Activated CD8-positive, alpha-beta memory T cell treated with anti-CD3 and anti-CD28 coated beads for 1 hour (primary cell): ENCODE measurements at regions not wholly inside any gene's neighbourhood (a gene's known extent, or its start where the extent isn't known, plus 50 kb on each side); places are given as distances from the start of the nearest gene placed in this dataset.

Experiments
- DNase-seq, 2 donors: peaks; one replicate each; pipeline ENCODE4 v3.0.0-alpha.2; 2020; ENCODE audit warnings: low read depth in 1 of 2; ENCODE audit errors: extremely low read depth in 1 of 2

DNA sequence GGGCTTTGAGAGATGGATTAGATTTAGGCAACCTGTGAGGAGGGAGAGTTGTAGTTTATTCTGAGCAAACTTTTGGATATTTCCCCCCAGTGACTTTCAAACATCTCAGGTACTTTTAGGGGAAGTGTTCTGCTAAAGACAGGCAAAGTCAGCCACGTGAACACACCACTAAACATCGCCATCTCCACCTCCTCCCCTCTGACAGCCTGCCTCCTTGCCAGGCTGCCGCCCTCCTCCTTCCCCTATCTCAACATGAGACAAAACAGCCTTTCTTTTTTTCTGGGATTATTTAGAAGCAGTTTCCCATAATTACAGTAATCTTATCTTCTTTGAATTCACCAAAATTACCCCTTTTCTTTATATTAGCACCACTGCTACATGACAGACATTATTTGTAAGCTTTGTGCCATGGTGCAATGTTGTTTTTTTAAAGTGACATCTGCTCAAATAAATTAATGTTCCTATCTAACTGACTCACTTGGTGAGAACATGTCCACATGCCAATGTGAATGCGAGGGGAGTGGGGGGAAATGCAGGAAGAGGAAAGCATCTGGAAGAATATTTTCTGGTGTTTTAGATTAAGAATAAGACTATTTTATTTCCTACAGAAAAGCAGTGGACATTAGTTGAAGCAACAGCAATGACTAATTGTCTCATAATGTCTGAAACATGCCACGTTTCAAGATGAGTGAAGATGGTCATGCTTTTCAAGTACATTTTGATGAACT lies 147.8 kb upstream of the ATP1B1 start:
- DNase-seq: no peak

DNA sequence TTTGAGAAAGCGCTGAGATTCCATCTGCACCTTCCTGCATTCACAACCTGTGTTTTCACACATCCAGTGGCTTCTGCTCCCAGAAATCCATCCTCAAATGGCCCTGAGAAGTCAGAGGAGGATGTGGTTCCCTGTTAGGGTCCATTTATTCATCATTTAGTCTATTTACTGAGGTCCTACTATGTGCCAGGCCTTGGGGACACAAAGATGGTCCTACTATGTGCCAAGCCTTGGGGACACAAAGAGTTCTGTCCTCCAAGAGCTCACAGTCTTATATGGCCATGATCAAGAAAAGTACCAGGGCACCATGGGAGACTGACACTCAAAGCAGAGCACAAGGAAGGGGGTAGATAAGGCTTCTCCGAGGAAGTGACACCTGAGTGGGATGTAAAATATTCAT lies 147.1 kb upstream of the ATP1B1 start:
- no peak for DNase-seq

DNA sequence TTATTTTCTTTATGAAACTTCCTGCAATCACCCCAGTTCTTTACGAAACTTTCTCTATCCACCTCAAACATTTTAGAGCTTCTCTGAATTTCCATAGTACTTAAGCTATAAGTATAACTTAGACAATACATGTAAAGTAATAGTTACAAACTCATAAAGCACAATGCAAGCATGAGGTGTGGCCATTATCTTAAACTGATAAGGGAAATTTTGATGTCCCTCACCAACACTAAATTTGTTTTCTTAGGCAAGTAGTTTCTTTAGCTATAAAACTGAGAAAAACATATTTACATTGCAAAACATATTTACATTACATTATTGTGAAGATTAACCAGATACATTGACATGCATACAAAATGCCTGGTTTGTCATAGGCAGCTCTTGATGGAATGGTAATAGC lies 146.4 kb upstream of the ATP1B1 start:
- no peak for DNase-seq

DNA sequence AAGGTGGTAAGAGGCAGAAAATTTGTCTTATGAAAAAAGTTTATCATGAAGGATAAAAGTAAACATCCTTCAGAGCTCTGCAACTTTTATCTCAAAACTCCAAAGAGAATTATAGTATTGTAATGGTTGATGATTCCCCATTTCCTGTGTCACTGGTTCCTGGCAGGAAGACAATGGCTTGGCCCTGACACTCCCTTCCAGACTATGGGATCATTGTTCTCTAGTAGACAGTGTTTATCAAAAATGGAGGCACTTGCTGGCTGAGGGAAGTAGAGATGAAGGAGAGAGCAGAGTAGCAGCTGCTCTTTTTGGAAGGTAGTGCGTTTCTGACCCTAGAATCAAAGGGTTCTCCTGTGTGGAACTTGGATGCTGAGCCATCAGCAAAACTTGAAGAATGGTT lies 145.9 kb upstream of the ATP1B1 start:
- DNase-seq: no peak

DNA sequence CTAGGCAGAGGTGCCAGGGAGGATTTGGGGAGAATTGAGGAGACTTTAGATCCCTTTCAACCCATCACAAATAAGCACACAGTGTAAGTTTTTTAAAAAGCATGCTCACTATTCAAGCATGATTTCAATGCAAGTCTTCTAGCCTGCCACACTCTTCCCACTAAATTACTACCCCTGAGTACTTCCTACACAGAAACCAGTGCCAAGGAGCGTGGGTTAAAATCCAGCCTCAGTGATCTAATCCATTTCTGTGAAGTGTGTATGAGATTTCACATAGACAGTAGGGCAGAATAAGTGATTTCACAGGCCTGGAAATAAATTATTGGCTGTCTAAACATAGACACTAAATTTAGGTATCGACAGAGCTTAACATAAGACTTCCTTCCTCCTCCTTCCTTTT lies 142.9 kb upstream of the ATP1B1 start:
- no peak for DNase-seq

DNA sequence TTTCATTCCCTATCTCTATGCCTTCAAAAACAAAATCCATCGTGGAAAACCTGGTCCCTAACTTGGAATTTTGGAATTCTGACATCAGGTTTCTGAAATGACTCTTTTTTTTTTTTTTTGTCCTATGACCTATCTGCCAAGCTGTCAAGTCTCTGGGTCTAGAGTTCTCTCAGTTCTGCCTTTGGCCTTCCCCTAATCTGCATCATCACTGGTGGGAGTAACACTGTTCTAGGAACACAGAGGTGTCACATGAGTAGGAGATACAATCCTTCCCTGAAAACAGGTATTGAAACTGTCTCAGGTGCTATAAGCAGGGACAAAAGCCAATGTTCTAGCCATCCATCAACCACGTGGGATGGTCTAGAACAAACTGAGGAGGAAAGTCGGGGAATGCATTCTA lies 142.0 kb upstream of the ATP1B1 start:
- no peak for DNase-seq

DNA sequence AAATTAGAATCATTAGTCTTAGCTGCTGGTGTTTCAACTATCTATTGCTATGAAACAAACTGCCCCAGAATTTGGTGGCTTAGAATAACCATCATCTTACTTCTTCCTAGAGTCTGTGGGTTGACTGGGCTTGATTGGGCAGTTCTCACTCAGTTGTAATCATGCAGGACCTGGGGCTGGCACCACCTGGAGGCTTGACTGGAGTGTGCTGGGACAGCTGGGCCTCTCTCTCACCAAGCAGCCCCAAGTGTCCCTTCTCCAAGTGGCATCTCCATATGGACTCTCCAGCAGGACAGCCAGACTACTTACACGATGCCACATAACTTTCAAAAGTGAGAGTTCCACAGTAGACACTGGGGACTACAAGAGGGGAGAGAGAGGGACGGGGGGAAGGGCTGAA lies 140.3 kb upstream of the ATP1B1 start:
- DNase-seq: no peak

DNA sequence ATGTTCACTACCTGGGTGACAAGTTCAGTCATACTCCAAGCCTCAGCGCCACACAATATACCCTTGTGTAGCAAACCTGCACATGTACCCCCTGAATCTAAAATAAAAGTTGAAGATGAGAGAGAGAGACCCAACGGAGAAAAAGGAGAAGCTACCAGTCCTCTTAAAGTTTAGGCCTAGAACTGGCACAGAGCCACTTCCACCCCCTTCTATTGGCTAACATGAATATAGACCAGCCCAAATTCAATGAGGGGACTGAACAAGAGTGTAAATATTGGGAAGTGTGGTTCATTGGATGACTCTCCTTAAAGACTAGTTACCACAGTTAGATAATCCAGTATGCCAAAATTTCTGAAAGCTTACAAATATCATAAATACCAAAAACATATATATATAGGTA lies 139.9 kb upstream of the ATP1B1 start:
- no peak for DNase-seq

DNA sequence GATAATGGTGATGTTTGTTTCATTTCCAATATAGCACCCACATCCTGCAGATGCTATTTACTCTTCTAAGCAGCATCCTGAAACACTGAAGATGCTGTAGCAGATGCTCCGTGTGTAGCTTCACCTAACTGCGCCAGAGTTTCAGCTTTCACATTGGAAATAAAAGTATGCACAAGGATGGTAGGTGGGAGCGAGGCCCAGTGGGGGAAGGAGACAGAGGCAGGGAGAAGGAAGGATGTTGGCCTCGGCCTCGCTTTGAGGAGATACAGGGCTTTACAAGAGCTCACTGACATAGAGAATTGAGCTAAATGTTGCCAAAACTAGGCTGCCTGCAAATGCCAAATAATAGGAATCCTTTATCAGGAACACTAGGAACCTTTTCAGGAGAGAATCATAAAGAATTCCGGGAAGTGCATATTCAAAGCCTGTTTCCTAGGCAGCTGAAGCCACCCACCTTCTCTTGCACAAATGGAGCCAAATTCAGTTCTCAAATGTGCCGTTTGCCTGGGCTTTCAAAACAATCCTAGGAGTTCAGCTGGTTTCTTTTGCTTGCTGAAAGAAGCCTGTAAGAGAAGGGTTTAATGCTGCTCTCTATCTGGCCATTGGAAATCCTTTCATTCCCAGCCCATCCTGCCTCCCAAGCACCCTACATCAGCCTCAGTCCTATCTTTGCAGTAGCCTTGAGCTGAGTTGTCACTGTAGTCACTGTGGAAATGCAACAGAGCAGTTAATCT lies 135.4 kb upstream of the ATP1B1 start:
- no peak for DNase-seq

DNA sequence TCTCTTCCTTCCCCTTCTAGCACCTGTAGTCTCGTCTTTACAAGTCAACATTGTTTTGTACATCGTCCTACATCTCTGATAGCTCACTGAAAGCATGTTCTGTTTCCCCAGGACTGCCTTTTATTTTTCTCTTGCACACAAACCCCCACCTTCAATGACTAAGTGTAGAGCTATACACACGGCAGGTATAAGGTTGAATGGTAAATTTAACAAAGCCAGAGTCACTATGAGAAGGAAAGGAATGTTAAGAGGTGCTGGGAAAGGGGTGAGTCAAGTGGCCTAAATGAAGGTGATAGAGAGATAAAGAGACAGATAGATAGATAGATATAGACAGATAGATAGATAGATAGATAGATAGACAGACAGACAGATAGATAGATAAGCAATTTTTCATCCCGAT lies 134.3 kb upstream of the ATP1B1 start:
- no peak for DNase-seq

DNA sequence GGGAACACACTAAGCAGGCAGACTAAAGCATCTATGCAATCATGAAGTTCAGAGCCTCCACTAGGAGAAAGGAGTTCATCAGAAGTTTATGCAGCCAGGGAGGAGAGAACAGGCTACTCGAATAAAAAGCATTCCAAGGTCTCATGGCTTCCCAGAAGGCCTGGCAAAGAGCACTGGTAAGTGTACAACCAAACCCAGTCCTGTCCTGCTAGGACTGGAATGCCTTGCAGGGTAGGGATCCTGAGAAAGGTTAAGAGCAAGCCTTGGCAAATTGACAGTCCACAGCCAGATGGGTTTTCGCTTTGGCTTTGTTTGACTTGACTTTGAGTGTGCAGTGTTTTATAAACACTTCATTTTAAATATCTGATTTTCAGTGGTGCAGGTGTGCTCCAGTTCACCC lies 133.6 kb upstream of the ATP1B1 start:
- no peak for DNase-seq

DNA sequence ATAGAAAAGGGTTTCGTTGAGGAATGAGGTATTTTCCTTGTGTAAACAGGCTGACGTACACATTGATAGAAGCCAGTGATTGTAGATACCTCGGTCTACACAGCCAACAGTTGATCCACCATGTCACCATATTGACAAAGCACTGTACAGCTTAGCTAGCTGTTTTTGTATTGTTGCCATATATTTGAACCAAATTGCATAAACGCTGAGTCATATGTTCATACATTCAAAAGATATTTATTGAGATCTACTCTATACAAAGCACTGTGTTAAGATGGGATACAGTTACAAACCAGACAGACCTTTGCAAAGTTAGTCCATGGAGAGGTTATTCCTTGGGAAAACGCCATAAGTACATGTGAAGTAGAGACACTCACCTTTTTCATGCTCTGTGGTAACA lies 132.4 kb upstream of the ATP1B1 start:
- DNase-seq: no peak

DNA sequence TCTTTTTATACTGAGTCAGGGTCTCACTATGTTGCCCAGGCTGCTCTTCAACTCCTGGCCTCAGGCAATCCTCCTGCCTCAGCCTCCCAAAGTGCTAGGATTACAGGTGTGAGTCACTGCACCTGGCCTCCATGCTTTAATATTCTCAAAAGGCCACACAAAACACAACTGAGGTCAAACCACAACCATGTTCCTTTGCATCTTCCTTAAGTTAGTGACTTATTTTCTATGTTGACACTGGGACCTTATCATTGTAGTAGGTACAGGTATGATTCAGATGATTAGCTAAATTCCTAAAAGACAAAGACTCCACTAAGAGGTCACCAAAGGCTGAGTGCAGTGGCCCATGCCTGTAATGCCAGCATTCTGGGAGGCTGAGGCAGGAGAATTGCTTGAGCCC lies 131.9 kb upstream of the ATP1B1 start:
- DNase-seq: no peak

DNA sequence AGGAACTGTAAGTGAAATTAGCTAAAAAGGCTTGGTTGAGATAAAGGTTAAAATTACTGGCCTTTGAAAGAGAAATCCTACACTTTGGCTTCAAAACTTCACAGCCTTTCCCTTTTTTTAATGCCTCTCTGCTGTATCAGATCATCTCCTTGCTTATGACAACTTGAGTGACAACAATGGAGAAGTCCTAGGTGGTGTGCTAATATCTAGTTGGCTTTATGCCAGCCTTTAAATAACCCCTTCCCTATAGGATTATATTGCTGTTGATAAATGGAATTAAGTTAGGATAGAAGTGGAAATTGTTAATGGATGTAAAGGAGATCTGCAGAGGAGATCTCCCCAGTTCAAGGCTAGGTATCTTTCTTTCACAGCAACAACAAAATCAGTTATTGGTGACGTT lies 130.2 kb upstream of the ATP1B1 start:
- DNase-seq: no peak

DNA sequence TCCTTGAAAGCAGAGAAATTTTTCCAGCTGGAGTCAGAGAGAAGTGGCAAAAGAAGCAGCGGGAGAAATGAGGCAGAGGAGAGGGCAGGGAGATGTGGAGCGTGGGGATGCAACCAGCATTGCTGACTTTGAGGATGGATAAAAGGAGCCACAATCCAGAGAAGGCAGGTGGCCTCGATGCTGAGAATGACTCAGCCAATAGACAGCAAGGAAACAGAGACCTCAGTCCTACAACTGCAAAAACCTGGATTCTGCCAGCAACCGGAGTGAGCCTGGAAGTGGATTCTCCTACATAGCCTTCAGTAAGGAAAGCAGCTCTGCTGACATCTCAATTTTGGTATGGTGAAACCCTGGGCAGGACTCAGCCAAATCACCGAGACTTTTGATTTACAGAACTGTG lies 128.9 kb upstream of the ATP1B1 start:
- DNase-seq: no peak

DNA sequence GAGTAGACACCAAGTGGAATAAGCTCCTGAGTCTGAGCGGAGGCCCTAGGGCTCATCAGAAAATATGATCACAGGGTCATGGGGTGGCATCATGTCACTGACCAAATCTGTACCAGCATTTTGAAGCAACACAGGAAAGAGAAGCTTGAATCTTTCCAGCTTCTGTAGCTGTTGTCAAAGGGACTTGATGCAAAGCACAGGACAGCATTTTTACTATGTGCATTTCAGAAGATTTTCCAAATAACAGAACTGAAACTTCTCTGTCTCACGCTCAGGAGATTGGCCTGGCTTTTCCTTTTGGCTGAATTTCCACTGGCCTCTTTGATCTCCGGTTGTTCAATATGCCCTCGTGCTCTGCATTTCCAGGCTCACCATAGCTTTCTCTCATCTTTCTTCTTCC lies 127.2 kb upstream of the ATP1B1 start:
- DNase-seq: no peak

DNA sequence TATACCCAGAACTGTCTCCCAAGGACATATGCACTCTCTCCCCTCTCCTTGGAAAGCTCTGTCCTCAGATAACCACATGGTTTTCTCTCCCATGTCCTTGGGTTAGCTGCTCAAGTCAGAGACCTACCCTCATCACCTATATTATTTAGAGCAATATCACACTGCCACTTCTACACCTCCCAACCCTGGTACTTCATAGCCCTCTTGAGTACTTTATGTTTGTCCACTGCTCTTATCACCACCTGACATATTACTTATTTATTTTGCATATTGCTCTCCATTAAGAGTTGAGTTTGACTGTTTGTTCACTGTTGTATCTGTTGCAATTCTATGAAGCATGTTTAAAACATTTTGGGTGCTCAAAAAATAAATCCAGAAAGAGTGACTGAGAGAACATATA lies 126.3 kb upstream of the ATP1B1 start:
- no peak for DNase-seq

DNA sequence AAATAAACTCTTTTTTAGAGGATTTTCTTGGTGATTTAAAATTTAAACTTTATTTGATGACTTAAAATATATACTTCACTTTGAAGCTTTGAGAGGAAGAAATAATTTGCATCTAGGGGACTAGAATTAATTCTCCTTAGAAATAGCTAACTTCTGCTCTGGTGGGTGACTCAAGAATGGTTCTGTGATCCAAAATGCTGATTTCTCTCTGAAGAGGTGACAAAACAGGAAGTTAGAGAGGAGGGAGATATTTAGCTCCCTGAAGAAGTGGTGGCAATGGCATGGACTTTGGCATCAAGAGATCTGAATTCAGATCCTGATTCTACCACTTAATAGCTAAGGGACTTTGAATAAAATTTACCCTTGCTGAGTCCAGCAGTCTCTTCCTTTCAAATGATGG lies 125.8 kb upstream of the ATP1B1 start:
- DNase-seq: no peak

DNA sequence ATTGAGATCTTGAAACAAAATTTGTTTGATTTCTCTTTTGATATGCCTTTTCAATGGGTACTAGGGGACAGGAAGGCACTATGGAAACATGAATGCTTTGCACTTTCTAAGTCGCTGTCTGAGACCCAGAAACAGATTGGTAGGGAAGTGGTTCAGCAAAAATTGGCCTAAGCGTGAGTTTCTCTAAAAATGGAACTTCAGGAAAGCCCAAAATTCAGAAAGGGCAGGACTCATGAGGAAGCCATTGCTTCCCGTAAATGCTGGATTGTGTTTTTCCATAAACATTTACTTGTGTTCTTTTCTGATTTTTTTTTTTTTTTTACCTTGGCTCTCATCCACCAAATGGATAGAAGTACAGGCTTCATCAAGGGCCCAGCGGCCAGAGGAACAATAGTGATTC lies 123.7 kb upstream of the ATP1B1 start:
- no peak for DNase-seq

DNA sequence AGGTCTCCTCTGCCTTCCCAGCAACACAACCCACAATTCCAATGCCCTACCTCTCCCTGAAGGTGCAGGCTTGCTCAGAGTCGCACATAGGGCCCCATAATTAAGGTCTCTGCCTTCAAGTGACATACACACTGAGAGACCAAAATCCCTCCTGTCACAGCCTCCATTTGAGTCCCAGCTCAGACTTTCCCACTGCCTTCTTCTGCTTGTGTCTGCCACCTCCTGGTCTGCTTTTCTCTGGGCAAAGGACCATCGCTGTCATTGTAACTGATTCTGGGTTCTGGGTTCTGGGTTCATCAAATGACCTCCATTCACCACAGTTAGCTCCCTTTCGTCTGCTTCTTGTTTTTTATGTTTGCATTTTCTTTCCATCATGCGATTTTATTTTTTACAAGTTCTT lies 119.2 kb upstream of the ATP1B1 start:
- DNase-seq: no peak

DNA sequence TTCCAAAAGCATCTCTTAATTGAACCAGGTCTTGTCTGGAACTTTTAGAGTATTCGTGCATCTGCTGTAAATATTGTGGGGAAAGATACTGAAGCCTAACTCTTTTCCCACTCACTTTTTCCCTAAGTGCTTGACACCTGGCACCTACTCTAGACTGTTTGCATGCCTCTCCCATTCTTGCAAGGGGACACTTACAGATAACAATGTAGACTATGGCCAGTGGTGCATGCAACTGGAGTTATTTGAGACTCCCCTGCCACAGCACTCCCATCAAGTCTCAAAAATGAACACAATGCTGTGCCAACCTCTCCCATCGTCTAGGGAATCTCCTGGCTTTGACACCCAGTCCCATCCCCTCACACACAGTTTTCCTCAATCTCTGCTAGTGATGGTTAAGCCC lies 118.6 kb upstream of the ATP1B1 start:
- DNase-seq: no peak

DNA sequence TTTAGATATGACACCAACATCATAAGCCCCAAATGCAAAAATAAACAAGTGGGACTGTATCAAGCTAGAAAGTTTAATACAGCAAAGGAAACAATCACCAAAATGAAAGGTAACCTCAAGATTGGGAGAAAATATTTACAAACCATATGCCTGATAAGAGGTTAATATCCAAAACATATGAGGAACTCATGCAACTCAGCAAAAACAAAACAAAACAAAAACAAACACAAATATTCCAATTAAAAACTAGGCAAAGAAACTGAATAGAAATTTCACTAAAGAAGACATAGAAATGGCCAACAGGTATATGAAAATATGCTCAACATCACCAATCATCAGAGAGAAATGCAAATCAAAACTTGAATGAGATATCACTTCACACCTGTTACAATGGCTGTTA lies 116.5 kb upstream of the ATP1B1 start:
- no peak for DNase-seq
